HL-60 (cell line): ENCODE measurements at regions not wholly inside any gene's neighbourhood (a gene's known extent, or its start where the extent isn't known, plus 50 kb on each side); places are given as distances from the start of the nearest gene placed in this dataset.

Experiments used
- POLR2AphosphoS5 ChIP-seq: IDR thresholded peaks from 2 replicates; pipeline ENCODE4 v1.6.1; 2012; ENCODE audit warnings: low read depth
- SPI1 ChIP-seq: IDR thresholded peaks from 2 replicates; pipeline ENCODE4 v1.6.1; 2012; ENCODE audit warnings: low read depth, mild to moderate bottlenecking, borderline replicate concordance
- TF ChIP-seq, protein P1 (sequence below): IDR thresholded peaks from one replicate; pipeline ENCODE4 v1.5.1; 2011; ENCODE audit warnings: low read length, control low read depth, inconsistent platforms; ENCODE audit not compliant: insufficient read depth
- TF ChIP-seq, protein P2 (sequence below): IDR thresholded peaks from 2 replicates; pipeline ENCODE4 v1.6.1; 2012; ENCODE audit warnings: low read depth; ENCODE audit not compliant: insufficient replicate concordance

DNA sequence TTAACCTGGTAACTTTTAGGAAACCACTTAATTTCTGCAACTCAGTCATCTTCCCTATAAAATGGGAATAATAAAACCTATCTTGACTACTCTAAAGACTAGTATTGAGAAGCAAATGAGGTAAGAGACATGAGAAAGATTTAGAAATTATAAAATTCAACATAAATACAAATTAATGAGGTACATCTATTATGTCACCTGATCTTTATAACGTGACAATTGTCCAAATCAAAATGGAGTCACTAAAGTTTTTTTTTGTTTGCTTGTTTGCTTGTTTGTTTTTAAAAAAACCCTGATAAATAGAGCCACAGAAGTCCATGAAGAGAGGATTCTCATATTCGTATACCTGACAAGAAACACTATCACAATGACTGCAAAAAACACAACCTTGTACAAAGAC, 242.8 kb downstream of the LRRN1 start:
- TF ChIP-seq, protein P1, sequence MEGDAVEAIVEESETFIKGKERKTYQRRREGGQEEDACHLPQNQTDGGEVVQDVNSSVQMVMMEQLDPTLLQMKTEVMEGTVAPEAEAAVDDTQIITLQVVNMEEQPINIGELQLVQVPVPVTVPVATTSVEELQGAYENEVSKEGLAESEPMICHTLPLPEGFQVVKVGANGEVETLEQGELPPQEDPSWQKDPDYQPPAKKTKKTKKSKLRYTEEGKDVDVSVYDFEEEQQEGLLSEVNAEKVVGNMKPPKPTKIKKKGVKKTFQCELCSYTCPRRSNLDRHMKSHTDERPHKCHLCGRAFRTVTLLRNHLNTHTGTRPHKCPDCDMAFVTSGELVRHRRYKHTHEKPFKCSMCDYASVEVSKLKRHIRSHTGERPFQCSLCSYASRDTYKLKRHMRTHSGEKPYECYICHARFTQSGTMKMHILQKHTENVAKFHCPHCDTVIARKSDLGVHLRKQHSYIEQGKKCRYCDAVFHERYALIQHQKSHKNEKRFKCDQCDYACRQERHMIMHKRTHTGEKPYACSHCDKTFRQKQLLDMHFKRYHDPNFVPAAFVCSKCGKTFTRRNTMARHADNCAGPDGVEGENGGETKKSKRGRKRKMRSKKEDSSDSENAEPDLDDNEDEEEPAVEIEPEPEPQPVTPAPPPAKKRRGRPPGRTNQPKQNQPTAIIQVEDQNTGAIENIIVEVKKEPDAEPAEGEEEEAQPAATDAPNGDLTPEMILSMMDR = no peak
- TF ChIP-seq POLR2AphosphoS5 = no peak
- TF ChIP-seq, protein P2, sequence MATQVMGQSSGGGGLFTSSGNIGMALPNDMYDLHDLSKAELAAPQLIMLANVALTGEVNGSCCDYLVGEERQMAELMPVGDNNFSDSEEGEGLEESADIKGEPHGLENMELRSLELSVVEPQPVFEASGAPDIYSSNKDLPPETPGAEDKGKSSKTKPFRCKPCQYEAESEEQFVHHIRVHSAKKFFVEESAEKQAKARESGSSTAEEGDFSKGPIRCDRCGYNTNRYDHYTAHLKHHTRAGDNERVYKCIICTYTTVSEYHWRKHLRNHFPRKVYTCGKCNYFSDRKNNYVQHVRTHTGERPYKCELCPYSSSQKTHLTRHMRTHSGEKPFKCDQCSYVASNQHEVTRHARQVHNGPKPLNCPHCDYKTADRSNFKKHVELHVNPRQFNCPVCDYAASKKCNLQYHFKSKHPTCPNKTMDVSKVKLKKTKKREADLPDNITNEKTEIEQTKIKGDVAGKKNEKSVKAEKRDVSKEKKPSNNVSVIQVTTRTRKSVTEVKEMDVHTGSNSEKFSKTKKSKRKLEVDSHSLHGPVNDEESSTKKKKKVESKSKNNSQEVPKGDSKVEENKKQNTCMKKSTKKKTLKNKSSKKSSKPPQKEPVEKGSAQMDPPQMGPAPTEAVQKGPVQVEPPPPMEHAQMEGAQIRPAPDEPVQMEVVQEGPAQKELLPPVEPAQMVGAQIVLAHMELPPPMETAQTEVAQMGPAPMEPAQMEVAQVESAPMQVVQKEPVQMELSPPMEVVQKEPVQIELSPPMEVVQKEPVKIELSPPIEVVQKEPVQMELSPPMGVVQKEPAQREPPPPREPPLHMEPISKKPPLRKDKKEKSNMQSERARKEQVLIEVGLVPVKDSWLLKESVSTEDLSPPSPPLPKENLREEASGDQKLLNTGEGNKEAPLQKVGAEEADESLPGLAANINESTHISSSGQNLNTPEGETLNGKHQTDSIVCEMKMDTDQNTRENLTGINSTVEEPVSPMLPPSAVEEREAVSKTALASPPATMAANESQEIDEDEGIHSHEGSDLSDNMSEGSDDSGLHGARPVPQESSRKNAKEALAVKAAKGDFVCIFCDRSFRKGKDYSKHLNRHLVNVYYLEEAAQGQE = no peak
- no peak for TF ChIP-seq SPI1
